Effector memory CD4-positive, alpha-beta T cell (primary cell): ENCODE measurements at regions not wholly inside any gene's neighbourhood (a gene's known extent, or its start where the extent isn't known, plus 50 kb on each side); places are given as distances from the start of the nearest gene placed in this dataset.
"Not testable (repeated sequence)": the region's sequence is repeated elsewhere in the genome, so short reads cannot be mapped to it uniquely, and the experiment has no call there.

Experiments used
- DNase-seq, 3 donors: peaks; one replicate each; pipeline ENCODE4 v3.0.0-alpha.2; 2020
- H3K27ac ChIP-seq: 2 replicates; pipeline ENCODE4 v1.7.0; 2013; ENCODE audit warnings: mild to moderate bottlenecking, low read length, moderate library complexity; ENCODE audit not compliant: insufficient read depth, poor library complexity, severe bottlenecking
- H3K27me3 ChIP-seq: replicated peaks from 2 replicates; pipeline ENCODE4 v1.7.0; 2013; ENCODE audit warnings: mild to moderate bottlenecking, low read length; ENCODE audit not compliant: insufficient read depth, control insufficient read depth, poor library complexity, severe bottlenecking
- H3K36me3 ChIP-seq: 2 replicates; pipeline ENCODE4 v1.7.0; 2013; ENCODE audit warnings: mild to moderate bottlenecking, low read length, moderate library complexity; ENCODE audit not compliant: control insufficient read depth, insufficient read depth
- H3K4me1 ChIP-seq: 2 replicates; pipeline ENCODE4 v1.7.0; 2013; ENCODE audit warnings: low read length, mild to moderate bottlenecking; ENCODE audit not compliant: control insufficient read depth, insufficient read depth, poor library complexity, severe bottlenecking
- H3K4me3 ChIP-seq: 2 replicates; pipeline ENCODE4 v1.7.0; 2013; ENCODE audit warnings: low read length, low read depth, mild to moderate bottlenecking; ENCODE audit not compliant: insufficient read depth, poor library complexity, severe bottlenecking
- H3K9me3 ChIP-seq: 2 replicates; pipeline ENCODE4 v1.7.0; 2013; ENCODE audit warnings: mild to moderate bottlenecking, low read length, moderate library complexity; ENCODE audit not compliant: control insufficient read depth

DNA sequence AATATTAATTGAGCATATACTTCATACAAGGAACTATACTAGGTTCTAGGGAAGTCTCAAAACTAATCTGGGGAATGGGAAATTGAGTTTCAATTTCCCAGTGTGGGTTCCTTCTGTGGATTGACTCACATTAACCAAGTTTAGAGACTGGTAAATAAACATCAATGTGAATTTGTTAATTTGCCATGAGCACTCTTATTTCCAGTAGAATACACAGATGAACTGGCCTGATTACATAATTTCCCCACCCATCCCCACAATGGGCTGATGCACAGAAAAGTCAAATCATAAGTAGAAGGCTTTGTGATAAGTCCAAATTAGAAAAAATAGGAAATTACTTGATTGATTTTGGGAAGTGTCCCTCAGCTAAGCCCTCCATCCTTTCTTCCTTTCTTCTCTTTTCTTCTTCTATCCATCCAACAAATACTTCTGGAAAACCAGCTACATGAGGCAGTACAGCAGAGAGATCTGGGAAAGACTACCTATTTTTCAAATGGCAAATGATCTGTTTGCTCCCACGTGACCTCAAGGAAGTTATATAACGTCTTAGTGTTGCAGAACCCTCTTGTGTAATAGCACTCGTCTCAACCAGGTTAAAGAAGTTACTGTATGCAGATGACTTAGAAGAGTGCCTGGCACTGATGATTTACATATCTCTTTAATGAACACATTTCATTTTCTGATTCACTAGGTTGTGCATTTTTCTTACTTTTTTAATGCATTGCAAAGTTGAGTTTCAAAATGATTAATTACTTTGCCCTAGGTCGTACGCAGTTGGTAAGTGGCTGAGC lies 312.3 kb downstream of the SV2B start:
- Histone ChIP-seq H3K4me1 (no peaks in the 10 kb centered on the region), H3K4me3 (no peak overlapping the region), H3K36me3 (no peaks in the 10 kb centered on the region), H3K27me3 (no peaks in the 10 kb centered on the region), H3K27ac (no peak overlapping the region), H3K9me3 (no peaks in the 10 kb centered on the region)
- DNase-seq: no peak

DNA sequence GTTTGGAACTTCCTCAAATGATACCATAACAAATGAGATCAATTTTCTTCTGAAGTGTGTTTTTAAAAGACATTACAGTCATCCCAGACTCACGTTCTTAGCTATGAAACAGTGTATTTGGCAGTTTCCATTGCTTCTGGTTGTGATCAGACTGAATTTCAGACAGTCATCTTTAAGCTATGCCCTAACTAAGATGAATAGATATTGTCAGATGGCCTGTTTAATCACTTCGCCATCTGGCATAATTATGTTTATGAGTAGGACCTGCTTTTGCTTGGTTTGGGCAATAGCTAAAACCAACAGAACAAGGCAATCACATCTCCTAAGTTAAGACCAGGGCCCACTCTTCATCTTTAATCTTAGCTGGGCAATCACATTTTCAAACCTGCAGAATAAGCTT lies 313.1 kb downstream of the SV2B start:
- Histone ChIP-seq H3K27ac (no peak overlapping the region), H3K36me3 (no peaks in the 10 kb centered on the region), H3K27me3 (no peaks in the 10 kb centered on the region), H3K4me1 (no peaks in the 10 kb centered on the region), H3K4me3 (no peak overlapping the region), H3K9me3 (no peaks in the 10 kb centered on the region)
- DNase-seq: no peak

DNA sequence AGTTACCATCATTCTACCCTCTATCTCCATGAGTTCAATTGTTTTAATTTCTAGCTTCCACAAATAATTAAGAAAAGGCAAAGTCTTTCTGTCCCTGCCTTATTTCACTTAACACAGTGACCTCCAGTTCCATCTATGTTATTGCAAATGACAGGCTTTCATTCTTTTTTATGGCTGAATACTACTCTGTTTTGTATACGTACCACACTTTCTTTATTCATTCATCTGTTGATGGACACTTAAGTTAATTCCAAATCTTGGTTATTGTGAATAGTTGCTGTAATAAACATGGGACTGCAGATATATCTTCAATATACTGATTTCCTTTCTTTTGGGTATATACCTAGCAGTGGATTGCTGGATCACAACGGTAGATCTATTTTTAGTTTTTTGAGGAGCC lies 314.1 kb downstream of the SV2B start:
- Histone ChIP-seq H3K36me3 (no peaks in the 10 kb centered on the region), H3K4me3 (no peak overlapping the region), H3K27me3 (no peaks in the 10 kb centered on the region), H3K9me3 (no peaks in the 10 kb centered on the region), H3K27ac (no peak overlapping the region), H3K4me1 (no peaks in the 10 kb centered on the region)
- no peak for DNase-seq

DNA sequence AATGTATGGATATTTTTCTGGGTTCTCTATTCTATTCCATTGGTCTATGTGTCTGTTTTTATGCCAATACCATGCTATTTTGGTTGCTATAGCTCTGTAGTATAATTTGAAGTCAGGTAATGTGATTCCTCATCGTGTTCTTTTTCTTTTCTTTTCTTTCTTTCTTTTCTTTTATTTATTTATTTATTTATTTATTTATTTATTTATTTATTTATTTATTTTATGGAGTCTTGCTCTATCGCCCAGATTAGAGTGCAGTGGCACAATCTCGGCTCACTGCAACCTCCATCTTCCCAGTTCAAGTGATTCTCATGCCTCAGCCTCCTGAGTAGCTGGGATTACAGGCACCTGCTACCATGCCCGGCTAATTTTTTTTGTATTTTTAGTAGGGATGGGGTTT lies 315.2 kb downstream of the SV2B start:
- not testable (repeated sequence) for H3K36me3 ChIP-seq, H3K27me3 ChIP-seq, H3K27ac ChIP-seq, H3K9me3 ChIP-seq, DNase-seq, H3K4me1 ChIP-seq, H3K4me3 ChIP-seq

DNA sequence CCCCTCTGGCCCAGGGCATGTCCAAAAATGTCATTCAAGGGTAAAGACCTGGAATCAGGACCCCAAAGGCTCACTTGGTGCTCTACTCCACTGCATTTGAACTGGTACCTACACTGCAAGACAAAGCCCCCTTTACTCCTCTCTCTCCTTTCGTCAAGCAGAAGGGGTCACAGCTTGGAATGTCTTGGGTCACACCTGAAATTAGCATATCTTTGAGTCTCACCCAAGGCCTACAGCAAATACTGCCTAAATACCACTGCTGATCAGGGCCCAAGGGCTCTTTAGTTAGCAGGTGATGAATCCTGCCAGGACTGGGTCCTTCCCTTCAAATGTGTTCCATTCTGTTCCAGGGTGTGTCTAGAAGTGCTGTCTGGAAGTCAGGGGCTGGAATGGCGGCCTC lies 320.6 kb downstream of the SV2B start:
- no peak overlapping the region for H3K4me3 ChIP-seq
- no peaks in the 10 kb centered on the region for H3K36me3 ChIP-seq

GRCh38 chr15:91422797-91423196 lies 322.7 kb downstream of the SV2B start:
- H3K27me3 ChIP-seq: no peaks in the 10 kb centered on the region
- H3K9me3 ChIP-seq: no peaks in the 10 kb centered on the region
- H3K4me1 ChIP-seq: peaks cover 3% of the 10 kb centered on the region
- no peak overlapping the region for H3K27ac ChIP-seq
- no peak overlapping the region for H3K4me3 ChIP-seq
- DNase-seq: no peak
- H3K36me3 ChIP-seq: no peaks in the 10 kb centered on the region

More for the DNA sequence above, 320.6 kb downstream of the SV2B start:
- H3K27me3 ChIP-seq: no peaks in the 10 kb centered on the region
- no peaks in the 10 kb centered on the region for H3K9me3 ChIP-seq
- H3K4me1 ChIP-seq: peaks cover 3% of the 10 kb centered on the region
- H3K27ac ChIP-seq: no peak overlapping the region
- no peak for DNase-seq

DNA sequence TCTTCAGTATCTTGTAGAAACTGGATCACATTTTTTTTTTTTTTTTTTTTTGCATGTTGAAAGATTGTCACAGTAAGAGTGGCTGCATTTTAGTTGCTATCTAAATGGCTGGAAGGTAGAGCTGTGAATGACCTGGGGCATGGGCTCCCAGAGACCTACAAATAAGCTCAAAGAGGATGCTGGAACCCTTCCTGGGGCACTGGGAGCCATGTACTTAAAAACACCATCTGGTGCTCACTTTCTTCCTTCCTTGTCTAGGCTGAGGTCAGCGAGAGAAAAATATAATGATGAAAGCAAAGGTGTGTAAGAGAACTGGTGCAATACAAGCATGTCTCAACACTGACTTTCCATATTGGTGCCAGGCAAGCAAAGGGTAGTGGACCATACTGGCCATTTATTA lies 323.9 kb downstream of the SV2B start:
- Histone ChIP-seq H3K27me3 (no peaks in the 10 kb centered on the region), H3K36me3 (no peaks in the 10 kb centered on the region), H3K4me3 (no peak overlapping the region), H3K27ac (no peak overlapping the region), H3K4me1 (peaks cover 3% of the 10 kb centered on the region), H3K9me3 (no peaks in the 10 kb centered on the region)
- no peak for DNase-seq

DNA sequence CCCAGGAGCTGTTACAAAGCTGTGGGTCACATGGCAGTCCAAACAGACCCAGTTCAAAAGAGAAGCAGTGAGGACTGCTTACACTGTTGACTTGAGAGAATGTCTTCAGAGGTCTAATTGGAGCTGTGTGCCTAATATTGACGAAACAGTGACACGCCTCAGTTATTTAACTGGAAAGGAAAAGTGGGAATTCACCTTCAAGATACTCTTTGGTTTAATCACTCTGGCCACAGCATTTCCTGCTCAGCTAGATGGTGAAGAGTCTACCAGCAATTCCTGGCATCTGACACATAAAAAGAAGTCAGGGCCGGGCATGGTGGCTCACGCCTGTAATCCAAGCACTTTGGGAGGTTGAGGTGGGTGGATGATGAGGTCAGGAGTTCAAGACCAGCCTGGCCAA lies 326.4 kb downstream of the SV2B start:
- Histone ChIP-seq H3K27me3 (no peaks in the 10 kb centered on the region), H3K36me3 (no peaks in the 10 kb centered on the region), H3K9me3 (no peaks in the 10 kb centered on the region), H3K4me3 (no peak overlapping the region), H3K4me1 (peaks cover 3% of the 10 kb centered on the region), H3K27ac (no peak overlapping the region)
- no peak for DNase-seq

- Histone ChIP-seq H3K27ac (no peak overlapping the region), H3K36me3 (no peaks in the 10 kb centered on the region), H3K27me3 (no peaks in the 10 kb centered on the region), H3K4me3 (no peak overlapping the region), H3K4me1 (no peaks in the 10 kb centered on the region), H3K9me3 (no peaks in the 10 kb centered on the region)
- DNase-seq: no peak
These were observed 329.9 kb downstream of the SV2B start for GRCh38 chr15:91429973-91430372.

DNA sequence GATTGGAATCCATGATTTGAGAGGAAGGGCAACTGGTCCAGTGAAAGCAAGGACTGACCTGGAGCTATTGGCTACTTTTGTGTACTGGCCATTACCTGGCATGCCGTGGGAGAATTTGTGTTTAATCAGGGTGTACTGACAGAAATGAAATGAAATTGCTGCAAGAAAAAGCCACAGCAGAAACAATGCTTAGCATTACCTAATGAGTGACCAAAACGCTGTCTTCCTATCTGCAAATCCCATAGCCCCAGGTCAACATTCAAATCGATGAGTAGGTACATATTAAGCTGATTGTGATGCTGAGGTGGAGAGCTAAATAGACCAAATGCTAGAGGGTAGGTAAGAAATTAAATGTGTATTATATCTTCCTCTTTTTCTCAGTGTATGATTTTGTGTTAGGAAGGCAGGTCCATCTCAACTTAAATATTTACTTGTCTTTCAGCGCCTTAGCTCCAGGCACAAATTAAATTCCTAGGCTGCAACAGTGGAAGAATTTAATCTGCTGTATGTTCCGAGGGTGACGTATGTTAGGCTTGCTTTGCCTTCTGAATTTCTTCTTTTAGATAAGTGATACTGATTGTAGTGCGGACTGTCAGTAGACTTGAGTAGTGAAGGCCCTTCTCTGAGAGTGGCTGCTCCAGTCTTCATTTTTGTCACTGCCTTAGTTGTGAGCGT lies 331.1 kb downstream of the SV2B start:
- no peak overlapping the region for H3K27ac ChIP-seq
- H3K9me3 ChIP-seq: no peaks in the 10 kb centered on the region
- H3K36me3 ChIP-seq: no peaks in the 10 kb centered on the region
- no peaks in the 10 kb centered on the region for H3K4me1 ChIP-seq
- H3K27me3 ChIP-seq: no peaks in the 10 kb centered on the region
- no peak for DNase-seq
- H3K4me3 ChIP-seq: no peak overlapping the region
